A673 (cell line): ENCODE measurements at regions not wholly inside any gene's neighbourhood (a gene's known extent, or its start where the extent isn't known, plus 50 kb on each side); places are given as distances from the start of the nearest gene placed in this dataset.

ENCODE experiments used
- CTCF ChIP-seq: fragments of 300-800, 200-600 bp; sonication (generic); conservative IDR thresholded peaks from 2 replicates; pipeline ENCODE4 v1.5.1; 2017; ENCODE audit warnings: low read depth, mild to moderate bottlenecking, antibody characterized with exemption, low read length, moderate library complexity, mixed read lengths
- EZH2 ChIP-seq: fragments of 200-600 bp; sonication (generic); IDR thresholded peaks from 2 replicates; pipeline ENCODE4 v1.6.1; 2017; ENCODE audit warnings: borderline replicate concordance, low read depth, mild to moderate bottlenecking, mixed read lengths, antibody characterized with exemption, low read length; ENCODE audit not compliant: poor library complexity, severe bottlenecking

GRCh38 chr13:40063278-40063698, 407.8 kb downstream of the COG6 start:
- TF ChIP-seq EZH2, result no peak
- no peak for TF ChIP-seq CTCF
